HepG2 (cell line): ENCODE measurements at regions not wholly inside any gene's neighbourhood (a gene's known extent, or its start where the extent isn't known, plus 50 kb on each side); places are given as distances from the start of the nearest gene placed in this dataset.

Experiments used
- ATAC-seq: fragments of 200-7000 bp; cut with Tn5 transposase; 3 replicates; pipeline ENCODE4 v1.9.1; 2020; ENCODE audit warnings: mild to moderate bottlenecking, moderate library complexity
- BruUV-seq: library from RNA; stranded (reverse); fragments of 400-500 nt; replicated peaks from 2 replicates; lab custom pipeline; 2021; lab: Mats Ljungman, UMichigan
- CTCF ChIA-PET: fragments of 300-600 bp; formaldehyde crosslinking; extraction: SDS; loops from one replicate; lab custom pipeline; 2021; ENCODE audit warnings: low total read pairs, inconsistent platforms, low intra/inter-chr PET ratio; lab: Yijun Ruan, JAX
- POLR2A ChIA-PET: fragments of 350-600 bp; sonication (Branson Sonifier 250); formaldehyde crosslinking; loops from one replicate; lab custom pipeline; 2020; ENCODE audit warnings: antibody characterized with exemption, inconsistent platforms; lab: Yijun Ruan, JAX
- DNase-seq: peaks from one replicate; pipeline ENCODE4 v3.0.0-alpha.2; 2015; ENCODE audit warnings: low spot score
- FAIRE-seq: peaks from 3 replicates; lab custom pipeline; 2011; peaks lifted over from hg19 to GRCh38; lab: Jason Lieb, UNC
- H2AFZ ChIP-seq: one replicate; pipeline ENCODE4 v1.6.1; 2011; ENCODE audit warnings: low read length, inconsistent platforms
- H3K27ac ChIP-seq: fragments of 300-600 bp; 3 replicates; pipeline ENCODE4 v1.8.0; 2011; ENCODE audit warnings: mixed run types, mild to moderate bottlenecking, mixed read lengths, low read length, inconsistent platforms; ENCODE audit not compliant: insufficient read depth; ENCODE audit errors: extremely low read length
- H3K27me3 ChIP-seq, 2 experiments: fragments of 200-600 bp in 1 of 2; 2 replicates in 1 of 2; 3 replicates in 1 of 2; pipeline versions ENCODE4 v1.6.0 to v1.8.0; 2011; ENCODE audit warnings: low read length in 2 of 2, mild to moderate bottlenecking in 2 of 2, moderate library complexity in 2 of 2, inconsistent platforms in 1 of 2; ENCODE audit not compliant: insufficient read depth in 2 of 2, control insufficient read depth in 1 of 2
- H3K36me3 ChIP-seq, 2 experiments: fragments of 200-600 bp in 1 of 2; replicated peaks in 1 of 2; 2 replicates in 1 of 2; 3 replicates in 1 of 2; pipeline versions ENCODE4 v1.5.1 to v1.8.0; 2011; ENCODE audit warnings: low read length in 2 of 2, inconsistent platforms in 1 of 2; ENCODE audit not compliant: insufficient read depth in 2 of 2, control insufficient read depth in 1 of 2
- H3K4me1 ChIP-seq: 2 replicates; pipeline ENCODE4 v1.5.1; 2012; ENCODE audit warnings: low read length, inconsistent platforms; ENCODE audit not compliant: insufficient read depth
- H3K4me2 ChIP-seq: 2 replicates; pipeline ENCODE4 v1.6.0; 2011; ENCODE audit warnings: low read depth, low read length, inconsistent platforms
- H3K4me3 ChIP-seq, 3 experiments: fragments of 200-600 bp in 1 of 3; sonication (generic), shearing (Covaris generic) in 1 of 3; replicated peaks in 1 of 3; 2 replicates each; pipeline ENCODE4 v1.5.1; 2011 to 2016; ENCODE audit warnings: low read length in 3 of 3, inconsistent platforms in 2 of 3, low read depth in 2 of 3, mild to moderate bottlenecking in 2 of 3, control low read depth in 1 of 3, mixed read lengths in 1 of 3; ENCODE audit not compliant: insufficient read depth in 1 of 3
- H3K79me2 ChIP-seq: one replicate; pipeline ENCODE4 v1.6.1; 2011; ENCODE audit warnings: low read length, inconsistent platforms; ENCODE audit not compliant: insufficient read depth
- H3K9ac ChIP-seq: 2 replicates; pipeline ENCODE4 v1.6.0; 2011; ENCODE audit warnings: mild to moderate bottlenecking, low read depth, low read length, inconsistent platforms; ENCODE audit not compliant: insufficient read depth
- H3K9me3 ChIP-seq: 2 replicates; pipeline ENCODE4 v1.5.1; 2012; ENCODE audit warnings: mild to moderate bottlenecking, low read length
- H4K20me1 ChIP-seq: 2 replicates; pipeline ENCODE4 v1.6.0; 2011; ENCODE audit warnings: inconsistent platforms, mild to moderate bottlenecking, low read length, moderate library complexity; ENCODE audit not compliant: insufficient read depth
- DR1 ChIP-seq: sonication (generic); formaldehyde crosslinking; IDR thresholded peaks from 2 replicates; pipeline ENCODE4 v1.8.0; 2021; ENCODE audit warnings: mild to moderate bottlenecking, missing genetic modification reagents, inconsistent platforms
- ISL2 ChIP-seq: sonication (generic); formaldehyde crosslinking; IDR thresholded peaks from 2 replicates; pipeline ENCODE4 v1.5.0; 2020; ENCODE audit warnings: missing genetic modification reagents
- REST ChIP-seq, 2 experiments: IDR thresholded peaks; 2 replicates each; pipeline ENCODE4 v1.6.1; 2011 to 2012; ENCODE audit warnings: low read length in 2 of 2, borderline replicate concordance in 1 of 2, low read depth in 1 of 2, mild to moderate bottlenecking in 1 of 2, moderate library complexity in 1 of 2
- SKIL ChIP-seq: sonication (generic); formaldehyde crosslinking; IDR thresholded peaks from 2 replicates; pipeline ENCODE4 v1.8.0; 2022; ENCODE audit warnings: missing genetic modification reagents, mild to moderate bottlenecking, moderate library complexity, borderline replicate concordance
- ZNF251 ChIP-seq: sonication (generic); formaldehyde crosslinking; IDR thresholded peaks from 2 replicates; pipeline ENCODE4 v1.9.0; 2021; ENCODE audit warnings: mild to moderate bottlenecking, missing genetic modification reagents
- ZNF574 ChIP-seq: sonication (generic); formaldehyde crosslinking; IDR thresholded peaks from 2 replicates; pipeline ENCODE4 v1.4.0; 2020; ENCODE audit warnings: missing genetic modification reagents
- ZNF776 ChIP-seq: sonication (generic); formaldehyde crosslinking; IDR thresholded peaks from 2 replicates; pipeline ENCODE4 v1.4.0; 2020; ENCODE audit warnings: mild to moderate bottlenecking, missing genetic modification reagents
- WGBS: methylation state at CpG from one replicate; pipeline ENCODE4 v1.1.6; 2017; ENCODE audit warnings: low lambda C conversion rate; 5-methylcytosine and 5-hydroxymethylcytosine counted together
- in situ Hi-C: cut with HindIII; loops from 2 replicates; pipeline ENCODE4 v1.10.0; 2017; ENCODE audit warnings: low pct_unique_long_range_greater_than_20kb; ENCODE audit not compliant: extremely low pct_ligation_motif_present
- intact Hi-C: fragments of 100-400 bp; cut with micrococcal nuclease; formaldehyde crosslinking; loops from one replicate; pipeline ENCODE4 v1.10.0; 2022; ENCODE audit not compliant: unreplicated experiment
- TF ChIP-seq, protein P1 (sequence below): sonication (generic); formaldehyde crosslinking; IDR thresholded peaks from 2 replicates; pipeline ENCODE4 v1.4.0; 2020; ENCODE audit warnings: missing genetic modification reagents, borderline replicate concordance

DNA sequence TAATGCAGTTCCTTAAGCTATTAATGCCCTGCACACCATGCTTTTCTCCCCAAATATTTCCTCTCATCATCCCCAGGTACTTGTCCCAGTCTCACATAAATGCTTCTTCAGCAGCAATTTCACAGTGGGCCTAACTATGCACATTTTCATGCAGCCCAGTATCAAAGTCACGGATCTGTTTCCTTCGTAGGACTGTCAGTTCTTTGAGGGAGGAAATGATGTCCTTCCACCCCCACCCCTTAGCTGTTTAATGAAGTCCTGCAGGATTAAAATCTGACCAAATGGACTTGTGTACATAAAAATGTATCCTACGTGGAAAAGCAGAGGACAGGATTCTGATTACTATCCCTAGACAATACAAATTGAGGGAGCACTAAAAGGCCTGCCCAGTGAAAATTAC lies 68.6 kb upstream of the ARGLU1 start:
- Histone ChIP-seq H3K36me3 (no peaks in the 10 kb centered on the region), H3K4me2 (no peak overlapping the region), H3K9me3 (no peaks in the 10 kb centered on the region), H3K27ac (no peak overlapping the region), H4K20me1 (no peaks in the 10 kb centered on the region), H2AFZ (no peak overlapping the region), H3K9ac (no peak overlapping the region), H3K4me3 (no peak overlapping the region), H3K79me2 (no peaks in the 10 kb centered on the region), H3K4me1 (no peaks in the 10 kb centered on the region), H3K27me3 (peaks cover 0 to 3% of the 10 kb centered on the region in 2 experiments; a peak in 2 of 5 replicates)
- POLR2A ChIA-PET: no interaction called here
- BruUV-seq: no TSS peak
- FAIRE-seq (no peak), DNase-seq (no peak), ATAC-seq (no peak)
- in situ Hi-C loops (no loop called here), intact Hi-C loops (no loop called here)
- TF ChIP-seq ISL2 (CRISPR knock-in tag) (no peak), ZNF776 (CRISPR knock-in tag) (no peak), ZNF574 (no peak)
- WGBS: 56% methylated on average over 3 of the region's 3 CpGs
- CTCF ChIA-PET: no interaction called here

GRCh38 chr13:106635616-106636015 lies 67.7 kb upstream of the ARGLU1 start:
- DNase-seq (no peak), ATAC-seq (no peak), FAIRE-seq (no peak)
- intact Hi-C loops (no loop called here), in situ Hi-C loops (no loop called here)
- no peaks in the 10 kb centered on the region for H3K36me3 ChIP-seq
- H3K27me3 ChIP-seq: peaks cover 0 to 3% of the 10 kb centered on the region in 2 experiments; a peak in 2 of 5 replicates
- ChIA-PET POLR2A (no interaction called here), CTCF (no interaction called here)
- WGBS: 12% methylated on average over 7 of the region's 9 CpGs
- no peaks in the 10 kb centered on the region for H4K20me1 ChIP-seq
- no peaks in the 10 kb centered on the region for H3K4me1 ChIP-seq
- BruUV-seq: no TSS peak
- no peak overlapping the region for H3K4me3 ChIP-seq
- H2AFZ ChIP-seq: no peak overlapping the region
- no peak overlapping the region for H3K9ac ChIP-seq
- TF ChIP-seq ZNF251 (CRISPR knock-in tag) (no peak), REST (IDR thresholded peaks at IDR 0.05; ENCODE audit: borderline replicate concordance in 1 of 2, low read depth in 1 of 2, low read length in 2 of 2) (no peak), SKIL (no peak), DR1 (CRISPR knock-in tag) (no peak)
- TF ChIP-seq, protein P1, sequence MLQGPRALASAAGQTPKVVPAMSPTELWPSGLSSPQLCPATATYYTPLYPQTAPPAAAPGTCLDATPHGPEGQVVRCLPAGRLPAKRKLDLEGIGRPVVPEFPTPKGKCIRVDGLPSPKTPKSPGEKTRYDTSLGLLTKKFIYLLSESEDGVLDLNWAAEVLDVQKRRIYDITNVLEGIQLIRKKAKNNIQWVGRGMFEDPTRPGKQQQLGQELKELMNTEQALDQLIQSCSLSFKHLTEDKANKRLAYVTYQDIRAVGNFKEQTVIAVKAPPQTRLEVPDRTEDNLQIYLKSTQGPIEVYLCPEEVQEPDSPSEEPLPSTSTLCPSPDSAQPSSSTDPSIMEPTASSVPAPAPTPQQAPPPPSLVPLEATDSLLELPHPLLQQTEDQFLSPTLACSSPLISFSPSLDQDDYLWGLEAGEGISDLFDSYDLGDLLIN (CRISPR knock-in tag): no peak
- no peaks in the 10 kb centered on the region for H3K9me3 ChIP-seq
- no peak overlapping the region for H3K4me2 ChIP-seq
- H3K79me2 ChIP-seq: no peaks in the 10 kb centered on the region
- H3K27ac ChIP-seq: no peak overlapping the region
